ENCODE measurements at regions not wholly inside any gene's neighbourhood (a gene's known extent, or its start where the extent isn't known, plus 50 kb on each side); places are given as distances from the start of the nearest gene placed in this dataset.

DNA sequence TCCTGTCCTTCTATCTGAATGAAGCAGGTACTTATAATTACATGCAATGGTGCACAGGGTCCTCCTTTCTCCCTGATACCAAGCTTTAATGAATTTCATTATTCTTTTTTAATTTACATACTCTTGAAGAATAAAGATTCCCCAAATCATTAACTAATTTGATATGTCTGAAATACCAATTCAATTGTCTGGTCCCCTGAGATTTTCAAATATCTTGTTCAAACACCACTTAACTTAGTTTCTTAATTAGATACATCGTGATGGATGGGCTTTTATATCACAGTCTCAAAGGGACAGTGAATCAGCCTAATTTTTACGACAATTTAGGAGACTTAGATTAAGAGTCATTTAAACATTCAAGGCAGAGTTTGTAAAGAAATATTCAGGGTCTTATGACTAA lies 1054.6 kb downstream of the PLA2G4A start:
- Mint-ChIP-seq H3K27ac (no peak overlapping the region), H3K4me1 (no peaks in the 10 kb centered on the region), H3K9me3 (no peaks in the 10 kb centered on the region), H3K4me3 (no peak overlapping the region), H3K27me3 (no peaks in the 10 kb centered on the region), H3K36me3 (ENCODE audit: low read depth) (no peaks in the 10 kb centered on the region)
- DNase-seq: no peak
- intact Hi-C loops (cut with micrococcal nuclease): no loop called here

DNA sequence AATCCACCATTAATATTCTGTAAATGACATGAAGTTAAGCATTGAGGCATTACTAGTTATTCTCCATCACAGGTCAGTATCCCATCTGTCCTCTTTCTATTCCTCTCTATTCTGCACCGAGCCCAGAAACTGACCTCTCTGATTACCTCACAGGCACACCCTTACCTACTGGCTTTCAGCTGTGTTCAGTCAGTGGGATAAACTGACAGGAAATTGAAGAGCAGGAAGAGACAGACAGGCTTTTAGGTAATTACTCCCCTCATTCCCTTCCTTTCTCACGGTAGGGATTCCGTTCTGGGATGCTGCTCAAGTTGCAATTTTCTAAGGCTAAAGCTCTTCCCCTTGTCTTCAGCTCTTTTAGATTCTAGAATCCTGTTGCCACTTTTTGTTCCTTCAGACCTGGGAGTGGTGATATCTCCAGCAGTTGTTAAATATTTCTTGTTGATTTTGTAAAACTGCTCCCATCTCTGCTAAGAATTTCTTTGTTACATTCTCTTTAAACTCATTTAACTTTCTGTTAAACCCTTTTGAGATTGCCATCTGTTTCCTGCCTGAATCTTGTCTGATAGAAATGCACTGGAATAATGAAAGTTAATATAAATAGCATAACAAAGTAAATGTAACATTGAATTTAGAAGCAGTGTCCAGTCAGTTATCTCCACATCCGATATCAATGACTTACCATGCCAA lies 1063.4 kb downstream of the PLA2G4A start:
- Mint-ChIP-seq H3K4me3 (no peak overlapping the region), H3K36me3 (ENCODE audit: low read depth) (no peaks in the 10 kb centered on the region), H3K9me3 (no peaks in the 10 kb centered on the region), H3K27ac (no peak overlapping the region), H3K4me1 (no peaks in the 10 kb centered on the region), H3K27me3 (no peaks in the 10 kb centered on the region)
- intact Hi-C loops (cut with micrococcal nuclease): no loop called here
- DNase-seq: no peak

- Mint-ChIP-seq H3K4me3 (no peak overlapping the region), H3K9me3 (no peaks in the 10 kb centered on the region), H3K36me3 (ENCODE audit: low read depth) (no peaks in the 10 kb centered on the region), H3K27me3 (no peaks in the 10 kb centered on the region), H3K4me1 (no peaks in the 10 kb centered on the region), H3K27ac (no peak overlapping the region)
- no peak for DNase-seq
- intact Hi-C loops (cut with micrococcal nuclease): no loop called here
Measured at GRCh38 chr1:187892683-187893039, 1063.9 kb downstream of the PLA2G4A start.

DNA sequence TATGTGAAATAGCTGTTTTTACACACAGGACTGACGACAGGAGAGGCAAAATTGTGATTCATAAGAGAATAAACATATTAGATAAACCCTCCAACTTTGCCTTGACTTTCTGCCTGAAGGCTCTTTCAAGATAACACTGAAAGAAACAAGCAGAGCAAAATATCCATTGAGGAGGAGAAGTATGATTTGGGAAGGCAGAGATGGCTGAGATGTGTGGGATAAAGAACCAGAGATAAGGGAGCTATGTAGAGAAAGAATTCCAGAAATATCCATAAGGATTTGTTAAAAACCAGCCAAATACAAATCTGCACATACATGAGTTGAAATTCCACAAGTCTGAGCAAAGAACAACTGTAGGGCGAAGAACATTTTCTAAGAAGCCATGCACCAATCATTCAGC lies 1064.7 kb downstream of the PLA2G4A start:
- H3K9me3 Mint-ChIP-seq: no peaks in the 10 kb centered on the region
- H3K36me3 Mint-ChIP-seq (ENCODE audit: low read depth): no peaks in the 10 kb centered on the region
- no peaks in the 10 kb centered on the region for H3K27me3 Mint-ChIP-seq
- no peaks in the 10 kb centered on the region for H3K4me1 Mint-ChIP-seq
- no peak overlapping the region for H3K4me3 Mint-ChIP-seq
- DNase-seq: no peak
- no peak overlapping the region for H3K27ac Mint-ChIP-seq
- intact Hi-C loops (cut with micrococcal nuclease): no loop called here

GRCh38 chr1:187894349-187894748 lies 1065.6 kb downstream of the PLA2G4A start:
- intact Hi-C loops (cut with micrococcal nuclease): no loop called here
- Mint-ChIP-seq H3K36me3 (ENCODE audit: low read depth) (no peaks in the 10 kb centered on the region), H3K4me1 (no peaks in the 10 kb centered on the region), H3K9me3 (no peaks in the 10 kb centered on the region), H3K4me3 (no peak overlapping the region), H3K27me3 (no peaks in the 10 kb centered on the region), H3K27ac (no peak overlapping the region)
- no peak for DNase-seq

DNA sequence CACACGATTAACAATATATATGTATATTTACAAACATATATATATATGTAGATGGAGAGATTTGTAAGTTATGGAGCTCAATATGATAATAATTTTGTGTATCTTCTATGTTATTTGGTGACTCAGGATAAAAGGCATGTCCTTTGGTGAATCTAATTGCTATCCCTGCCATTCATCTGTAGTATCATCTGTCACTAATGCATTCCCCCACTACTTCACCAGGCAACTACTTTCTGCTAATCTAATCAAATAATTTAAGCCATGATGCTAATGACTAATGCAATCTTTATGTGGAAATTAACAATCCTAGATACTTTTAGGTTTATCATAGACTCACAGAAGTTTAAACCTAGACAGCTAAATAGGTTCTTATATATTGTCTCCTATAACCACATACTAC lies 1074.5 kb downstream of the PLA2G4A start:
- DNase-seq: no peak
- H3K4me3 Mint-ChIP-seq: no peak overlapping the region
- H3K36me3 Mint-ChIP-seq (ENCODE audit: low read depth): no peaks in the 10 kb centered on the region
- H3K27ac Mint-ChIP-seq: no peak overlapping the region
- no peaks in the 10 kb centered on the region for H3K4me1 Mint-ChIP-seq
- H3K27me3 Mint-ChIP-seq: no peaks in the 10 kb centered on the region
- no peaks in the 10 kb centered on the region for H3K9me3 Mint-ChIP-seq
- intact Hi-C loops (cut with micrococcal nuclease): no loop called here

DNA sequence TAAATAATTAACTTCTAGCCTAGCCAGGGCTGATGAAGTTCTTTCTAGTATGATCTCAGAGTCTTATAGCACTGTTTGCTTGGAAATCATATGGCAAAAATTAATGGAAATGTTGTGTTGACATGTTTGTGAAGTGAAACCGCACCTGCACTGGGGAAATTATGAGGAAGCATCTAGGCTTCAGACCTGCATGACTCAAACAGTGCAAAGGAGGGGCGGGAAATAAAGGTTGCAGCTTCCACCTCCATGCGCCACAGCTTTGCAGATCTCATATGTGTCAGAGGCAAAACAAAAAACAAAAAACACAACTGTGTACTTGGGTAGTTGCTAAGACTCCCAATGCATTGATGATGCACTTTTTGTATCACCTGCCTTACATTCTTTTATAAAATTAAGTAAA lies 1080.6 kb downstream of the PLA2G4A start:
- Mint-ChIP-seq H3K4me1 (no peaks in the 10 kb centered on the region), H3K4me3 (no peak overlapping the region), H3K27me3 (no peaks in the 10 kb centered on the region), H3K27ac (no peak overlapping the region), H3K36me3 (ENCODE audit: low read depth) (no peaks in the 10 kb centered on the region), H3K9me3 (no peaks in the 10 kb centered on the region)
- intact Hi-C loops (cut with micrococcal nuclease): no loop called here
- no peak for DNase-seq

GRCh38 chr1:187911820-187912219 lies 1083.1 kb downstream of the PLA2G4A start:
- Mint-ChIP-seq H3K4me3 (no peak overlapping the region), H3K4me1 (no peaks in the 10 kb centered on the region), H3K27me3 (no peaks in the 10 kb centered on the region), H3K9me3 (no peaks in the 10 kb centered on the region), H3K36me3 (ENCODE audit: low read depth) (no peaks in the 10 kb centered on the region), H3K27ac (no peak overlapping the region)
- no peak for DNase-seq
- intact Hi-C loops (cut with micrococcal nuclease): no loop called here

DNA sequence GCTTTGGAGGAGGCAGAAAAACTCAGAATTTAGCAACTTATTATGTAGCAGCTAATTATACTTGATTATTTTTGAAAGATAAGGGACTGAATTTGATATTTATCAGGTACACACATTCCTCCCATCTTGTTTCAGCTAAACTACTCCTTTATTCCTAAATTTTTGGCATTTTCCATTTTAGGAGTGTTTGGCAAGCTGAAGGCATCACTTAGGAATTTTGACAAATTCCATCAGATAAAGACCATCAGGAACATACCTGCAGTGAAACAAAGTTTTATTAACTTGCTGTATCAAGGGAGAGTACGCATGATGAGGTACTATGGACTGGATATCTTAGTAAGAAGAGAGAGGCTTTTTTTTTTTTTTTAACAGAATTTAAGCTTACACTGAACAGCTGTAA lies 1092.2 kb downstream of the PLA2G4A start:
- H3K4me1 Mint-ChIP-seq: no peaks in the 10 kb centered on the region
- H3K27me3 Mint-ChIP-seq: no peaks in the 10 kb centered on the region
- intact Hi-C loops (cut with micrococcal nuclease): no loop called here
- no peak for DNase-seq
- no peaks in the 10 kb centered on the region for H3K36me3 Mint-ChIP-seq (ENCODE audit: low read depth)
- peaks cover 3% of the 10 kb centered on the region for H3K9me3 Mint-ChIP-seq
- H3K27ac Mint-ChIP-seq: no peak overlapping the region
- no peak overlapping the region for H3K4me3 Mint-ChIP-seq

DNA sequence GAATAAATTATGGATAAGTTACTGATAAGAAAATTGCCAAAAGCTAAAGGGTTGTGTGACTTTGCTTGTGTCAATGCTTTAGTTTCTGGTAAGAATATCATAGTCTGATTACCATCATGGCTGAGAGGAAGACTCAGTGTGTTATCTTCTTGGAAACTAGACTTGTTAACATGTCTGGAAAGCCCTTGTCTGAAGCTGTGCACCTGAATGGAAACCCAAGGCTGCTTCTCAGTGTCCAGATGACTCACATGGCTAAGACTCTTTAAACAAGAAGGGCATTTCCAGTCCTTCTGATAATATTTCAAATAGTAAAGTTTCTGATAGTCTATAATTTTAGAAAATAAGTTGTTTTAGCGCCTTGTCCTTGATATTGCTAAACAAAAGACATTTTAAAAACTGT lies 1092.7 kb downstream of the PLA2G4A start:
- Mint-ChIP-seq H3K9me3 (peaks cover 4% of the 10 kb centered on the region), H3K4me3 (no peak overlapping the region), H3K36me3 (ENCODE audit: low read depth) (no peaks in the 10 kb centered on the region), H3K27ac (no peak overlapping the region), H3K4me1 (no peaks in the 10 kb centered on the region), H3K27me3 (no peaks in the 10 kb centered on the region)
- intact Hi-C loops (cut with micrococcal nuclease): no loop called here
- DNase-seq: no peak

DNA sequence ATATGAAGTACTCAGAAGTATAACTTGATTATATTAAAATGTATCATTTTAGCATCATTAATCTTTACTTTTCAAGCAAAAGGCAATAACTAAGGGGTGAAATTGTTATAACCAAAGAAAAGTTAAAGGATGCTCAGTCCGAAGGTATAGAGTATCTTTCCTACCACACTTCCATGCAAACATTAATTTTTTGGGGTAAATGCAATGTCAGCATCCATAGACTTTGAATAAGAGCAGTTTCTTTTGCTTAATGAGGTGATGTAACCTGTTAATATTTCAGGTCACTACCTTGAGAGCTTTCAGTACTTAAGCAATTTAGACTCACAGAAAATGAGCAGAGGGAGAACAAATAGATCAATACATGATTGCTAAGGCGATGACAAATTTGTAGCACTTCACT lies 1093.5 kb downstream of the PLA2G4A start:
- no peaks in the 10 kb centered on the region for H3K36me3 Mint-ChIP-seq (ENCODE audit: low read depth)
- H3K27ac Mint-ChIP-seq: no peak overlapping the region
- no peak for DNase-seq
- no peaks in the 10 kb centered on the region for H3K27me3 Mint-ChIP-seq
- H3K4me1 Mint-ChIP-seq: no peaks in the 10 kb centered on the region
- no peak overlapping the region for H3K4me3 Mint-ChIP-seq
- H3K9me3 Mint-ChIP-seq: peaks cover 4% of the 10 kb centered on the region
- intact Hi-C loops (cut with micrococcal nuclease): no loop called here

- H3K27me3 Mint-ChIP-seq: no peaks in the 10 kb centered on the region
- no peak overlapping the region for H3K4me3 Mint-ChIP-seq
- no peak overlapping the region for H3K27ac Mint-ChIP-seq
- no peak for DNase-seq
- no peaks in the 10 kb centered on the region for H3K36me3 Mint-ChIP-seq (ENCODE audit: low read depth)
- intact Hi-C loops (cut with micrococcal nuclease): no loop called here
- peaks cover 4% of the 10 kb centered on the region for H3K9me3 Mint-ChIP-seq
- no peaks in the 10 kb centered on the region for H3K4me1 Mint-ChIP-seq
Measured at GRCh38 chr1:187924252-187924651, 1095.5 kb downstream of the PLA2G4A start.

DNA sequence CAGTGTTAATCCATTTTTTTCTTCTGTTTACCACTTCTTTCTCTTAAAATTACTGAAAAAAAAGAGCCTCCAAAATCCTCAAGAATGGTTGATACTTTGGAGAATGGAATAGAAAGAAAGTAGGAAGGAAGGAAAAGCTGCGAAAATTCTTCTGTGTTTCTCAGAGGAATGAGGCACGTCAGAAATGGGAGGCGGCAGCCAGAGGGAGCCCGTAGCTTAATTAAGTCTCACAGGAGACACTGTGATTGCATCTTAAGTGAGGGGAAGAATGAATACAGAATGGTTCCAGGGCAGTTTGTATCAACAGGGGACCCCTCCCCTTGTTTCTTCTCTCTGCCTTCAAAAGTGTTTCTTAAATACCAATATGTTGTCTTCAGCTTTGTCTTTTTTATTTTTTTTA lies 1099.5 kb downstream of the PLA2G4A start:
- no peak overlapping the region for H3K4me3 Mint-ChIP-seq
- no peaks in the 10 kb centered on the region for H3K27me3 Mint-ChIP-seq
- no peak for DNase-seq
- no peaks in the 10 kb centered on the region for H3K36me3 Mint-ChIP-seq (ENCODE audit: low read depth)
- peaks cover 4% of the 10 kb centered on the region for H3K9me3 Mint-ChIP-seq
- intact Hi-C loops (cut with micrococcal nuclease): no loop called here
- H3K4me1 Mint-ChIP-seq: no peaks in the 10 kb centered on the region
- H3K27ac Mint-ChIP-seq: no peak overlapping the region

DNA sequence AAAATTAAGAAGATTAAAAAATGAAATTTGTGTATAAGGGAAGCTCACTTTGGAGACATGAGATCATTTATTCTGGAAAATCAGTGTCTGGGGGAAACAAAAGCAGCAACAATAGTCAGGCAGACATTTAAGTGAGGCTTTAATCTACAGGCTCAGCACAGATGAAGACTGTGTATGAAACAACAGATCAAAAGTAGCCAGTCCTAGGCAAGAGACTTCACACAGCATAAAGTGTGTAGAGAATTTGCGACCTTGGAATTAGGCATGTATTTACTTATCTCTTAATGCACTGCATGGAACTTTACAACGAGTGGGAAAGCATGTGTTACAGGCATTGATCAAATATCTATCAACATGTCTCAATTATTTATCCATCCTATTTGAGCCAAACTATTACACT lies 1099.9 kb downstream of the PLA2G4A start:
- Mint-ChIP-seq H3K4me3 (no peak overlapping the region), H3K36me3 (ENCODE audit: low read depth) (no peaks in the 10 kb centered on the region), H3K27ac (no peak overlapping the region), H3K4me1 (no peaks in the 10 kb centered on the region), H3K27me3 (no peaks in the 10 kb centered on the region), H3K9me3 (peaks cover 4% of the 10 kb centered on the region)
- no peak for DNase-seq
- intact Hi-C loops (cut with micrococcal nuclease): no loop called here

DNA sequence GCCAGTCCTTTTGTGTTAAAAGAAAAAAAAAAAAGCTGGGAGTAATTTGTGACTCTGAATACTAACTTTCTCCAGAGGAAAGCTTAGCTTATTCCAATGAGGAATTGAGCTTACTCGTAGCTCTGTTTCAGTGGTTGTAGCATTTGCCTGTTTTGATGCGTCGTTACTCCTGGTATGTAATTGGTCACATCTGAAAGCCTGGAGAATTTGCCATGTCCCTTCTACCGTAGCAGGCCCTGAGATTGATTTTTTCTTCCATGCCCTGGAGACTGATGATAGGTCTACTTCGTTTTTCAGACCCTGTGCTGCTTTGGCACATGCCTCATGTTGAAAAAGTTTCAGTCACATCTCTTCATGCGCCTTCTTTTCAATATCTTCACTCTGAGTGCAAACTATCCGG lies 1103.0 kb downstream of the PLA2G4A start:
- Mint-ChIP-seq H3K27ac (no peak overlapping the region), H3K9me3 (no peaks in the 10 kb centered on the region), H3K36me3 (ENCODE audit: low read depth) (no peaks in the 10 kb centered on the region), H3K4me1 (no peaks in the 10 kb centered on the region), H3K4me3 (no peak overlapping the region), H3K27me3 (no peaks in the 10 kb centered on the region)
- intact Hi-C loops (cut with micrococcal nuclease): no loop called here
- DNase-seq: no peak
